MCF 10A (cell line): ENCODE measurements at regions not wholly inside any gene's neighbourhood (a gene's known extent, or its start where the extent isn't known, plus 50 kb on each side); places are given as distances from the start of the nearest gene placed in this dataset.

Experiments
- BruUV-seq: library from RNA; stranded (reverse); fragments of 400-500 nt; replicated peaks from 2 replicates; lab custom pipeline; 2021; lab: Mats Ljungman, UMichigan
- CTCF ChIA-PET: fragments of 300-600 bp; sonication (Branson Sonifier 250); formaldehyde crosslinking; extraction: SDS; loops from one replicate; lab custom pipeline; 2021; ENCODE audit warnings: antibody characterized with exemption, inconsistent platforms; lab: Yijun Ruan, JAX
- POLR2A ChIA-PET: fragments of 300-600, 350-650 bp; sonication (Branson Sonifier 250); formaldehyde crosslinking; extraction: SDS; loops from one replicate; lab custom pipeline; 2020; ENCODE audit warnings: antibody characterized with exemption, inconsistent platforms; lab: Yijun Ruan, JAX
- DNase-seq: peaks from one replicate; pipeline ENCODE4 v3.0.0-alpha.2; 2018; ENCODE audit not compliant: unreplicated experiment
- H3K27ac Mint-ChIP-seq: one replicate; pipeline ENCODE4 v1.8.0; 2022; ENCODE audit warnings: mild to moderate bottlenecking, low read depth, mixed read lengths; ENCODE audit not compliant: unreplicated experiment
- H3K27me3 Mint-ChIP-seq: one replicate; pipeline ENCODE4 v1.8.0; 2022; ENCODE audit warnings: mixed read lengths; ENCODE audit not compliant: insufficient read depth, unreplicated experiment
- H3K36me3 Mint-ChIP-seq: one replicate; pipeline ENCODE4 v1.8.0; 2022; ENCODE audit warnings: mild to moderate bottlenecking, moderate library complexity, mixed read lengths; ENCODE audit not compliant: insufficient read depth, unreplicated experiment
- H3K4me1 Mint-ChIP-seq: one replicate; pipeline ENCODE4 v1.8.0; 2022; ENCODE audit warnings: mixed read lengths; ENCODE audit not compliant: insufficient read depth, unreplicated experiment
- H3K4me3 Mint-ChIP-seq: one replicate; pipeline ENCODE4 v1.8.0; 2022; ENCODE audit warnings: mild to moderate bottlenecking, moderate library complexity, mixed read lengths; ENCODE audit not compliant: unreplicated experiment
- H3K9me3 Mint-ChIP-seq: one replicate; pipeline ENCODE4 v1.8.0; 2022; ENCODE audit warnings: mixed read lengths; ENCODE audit not compliant: unreplicated experiment
- CTCF ChIP-seq: fragments of 200-600 bp; IDR thresholded peaks from one replicate; pipeline ENCODE4 v1.8.0; 2022; ENCODE audit warnings: antibody characterized with exemption, mild to moderate bottlenecking; ENCODE audit not compliant: unreplicated experiment
- intact Hi-C: fragments of 100-400 bp; cut with micrococcal nuclease; formaldehyde crosslinking; loops from 2 replicates; pipeline ENCODE4 v1.14.1; 2022

GRCh38 chr3:139758654-139759291, 81.0 kb upstream of the NMNAT3 start:
- CTCF ChIA-PET: no interaction called here
- Mint-ChIP-seq H3K9me3 (no peaks in the 10 kb centered on the region), H3K36me3 (no peaks in the 10 kb centered on the region), H3K27me3 (no peaks in the 10 kb centered on the region), H3K4me3 (no peak overlapping the region), H3K27ac (no peak overlapping the region), H3K4me1 (no peaks in the 10 kb centered on the region)
- POLR2A ChIA-PET: no interaction called here
- BruUV-seq: no TSS peak
- TF ChIP-seq CTCF: no peak
- DNase-seq: no peak
- intact Hi-C loops: no loop called here

GRCh38 chr3:139757448-139758030, 79.8 kb upstream of the NMNAT3 start:
- Mint-ChIP-seq H3K27ac (no peak overlapping the region), H3K4me3 (no peak overlapping the region), H3K4me1 (no peaks in the 10 kb centered on the region), H3K27me3 (no peaks in the 10 kb centered on the region), H3K9me3 (no peaks in the 10 kb centered on the region), H3K36me3 (no peaks in the 10 kb centered on the region)
- intact Hi-C loops: no loop called here
- DNase-seq: no peak
- BruUV-seq: no TSS peak
- ChIA-PET POLR2A (no interaction called here), CTCF (no interaction called here)
- no peak for TF ChIP-seq CTCF

- no TSS peak for BruUV-seq
- no peaks in the 10 kb centered on the region for H3K4me1 Mint-ChIP-seq
- H3K4me3 Mint-ChIP-seq: no peak overlapping the region
- DNase-seq: no peak
- H3K27ac Mint-ChIP-seq: no peak overlapping the region
- CTCF ChIA-PET: interaction anchor here (0.6 to 0.7 kb wide), 2 partner anchors 40 to 151 kb away, joined by 3 read pairs; no protein-coding TSS in a partner anchor
- POLR2A ChIA-PET: no interaction called here
- intact Hi-C loops: no loop called here
- no peaks in the 10 kb centered on the region for H3K27me3 Mint-ChIP-seq
- H3K36me3 Mint-ChIP-seq: no peaks in the 10 kb centered on the region
- no peak for TF ChIP-seq CTCF
- H3K9me3 Mint-ChIP-seq: no peaks in the 10 kb centered on the region
Measured at GRCh38 chr3:139756529-139757103, 78.8 kb upstream of the NMNAT3 start.

- H3K4me1 Mint-ChIP-seq: no peaks in the 10 kb centered on the region
- no TSS peak for BruUV-seq
- intact Hi-C loops: no loop called here
- CTCF ChIA-PET: no interaction called here
- H3K27me3 Mint-ChIP-seq: no peaks in the 10 kb centered on the region
- no peak for TF ChIP-seq CTCF
- no peaks in the 10 kb centered on the region for H3K36me3 Mint-ChIP-seq
- POLR2A ChIA-PET: no interaction called here
- no peaks in the 10 kb centered on the region for H3K9me3 Mint-ChIP-seq
- no peak overlapping the region for H3K4me3 Mint-ChIP-seq
- H3K27ac Mint-ChIP-seq: no peak overlapping the region
- no peak for DNase-seq
Measured at GRCh38 chr3:139755551-139755950, 77.8 kb upstream of the NMNAT3 start.
